GM12878 (cell line): ENCODE measurements at regions not wholly inside any gene's neighbourhood (a gene's known extent, or its start where the extent isn't known, plus 50 kb on each side); places are given as distances from the start of the nearest gene placed in this dataset.

Experiments used
- ATAC-seq: fragments of 200-7000 bp; cut with Tn5 transposase; 3 replicates; pipeline ENCODE4 v1.9.1; 2020; ENCODE audit warnings: mild to moderate bottlenecking, moderate library complexity
- BruUV-seq: library from RNA; stranded (reverse); fragments of 400-500 nt; replicated peaks from 2 replicates; lab custom pipeline; 2021; lab: Mats Ljungman, UMichigan
- CTCF ChIA-PET: fragments of 300-600 bp; sonication (Branson Sonifier 250); formaldehyde crosslinking; extraction: SDS; loops from one replicate; lab custom pipeline; 2021; ENCODE audit warnings: inconsistent platforms; lab: Yijun Ruan, JAX
- POLR2A ChIA-PET: fragments of 350-600 bp; formaldehyde crosslinking; extraction: SDS; loops from one replicate; lab custom pipeline; 2021; ENCODE audit warnings: inconsistent platforms; lab: Charles Lee
- RAD21 ChIA-PET: fragments of 300-600 bp; sonication (Branson Sonifier 250); formaldehyde crosslinking; loops from one replicate; lab custom pipeline; 2023; ENCODE audit warnings: antibody characterized with exemption; ENCODE audit not compliant: unreplicated experiment; lab: Charles Lee
- SMC1A ChIA-PET: fragments of 300-600 bp; sonication (Branson Sonifier 250); formaldehyde crosslinking; loops from one replicate; lab custom pipeline; 2023; ENCODE audit not compliant: unreplicated experiment, uncharacterized antibody; lab: Charles Lee
- DNase-seq: peaks from one replicate; pipeline ENCODE4 v3.0.0-alpha.2; 2011; ENCODE audit warnings: low read depth, low spot score
- FAIRE-seq: peaks from 3 replicates; lab custom pipeline; 2011; peaks lifted over from hg19 to GRCh38; lab: Jason Lieb, UNC
- H2AFZ ChIP-seq: 2 replicates; pipeline ENCODE4 v1.6.0; 2011; ENCODE audit warnings: low read depth, low read length, control low read depth; ENCODE audit not compliant: control insufficient read depth
- H3K27ac ChIP-seq: 2 replicates; pipeline ENCODE4 v1.5.1; 2011; ENCODE audit warnings: control low read depth; ENCODE audit not compliant: control insufficient read depth, insufficient read depth
- H3K27me3 ChIP-seq, 2 experiments: replicated peaks in 1 of 2; 2 replicates each; pipeline versions ENCODE4 v1.6.0 to v1.6.1; 2011; ENCODE audit warnings: low read length in 1 of 2; ENCODE audit not compliant: control insufficient read depth in 2 of 2, insufficient read depth in 2 of 2
- H3K36me3 ChIP-seq, 2 experiments: 2 replicates each; pipeline ENCODE4 v1.5.1; 2011; ENCODE audit warnings: low read length in 1 of 2; ENCODE audit not compliant: control insufficient read depth in 2 of 2, insufficient read depth in 2 of 2
- H3K4me1 ChIP-seq: 2 replicates; pipeline ENCODE4 v1.6.1; 2011; ENCODE audit warnings: mild to moderate bottlenecking, low read length, moderate library complexity, mixed read lengths; ENCODE audit not compliant: control insufficient read depth, insufficient read depth
- H3K4me2 ChIP-seq: 2 replicates; pipeline ENCODE4 v1.6.0; 2011; ENCODE audit warnings: control low read depth; ENCODE audit not compliant: control insufficient read depth, insufficient read depth
- H3K4me3 ChIP-seq: fragments of 200-600 bp; sonication (generic); 2 replicates; pipeline ENCODE4 v1.5.1; 2016
- H3K79me2 ChIP-seq: 2 replicates; pipeline ENCODE4 v1.6.0; 2011; ENCODE audit warnings: low read length; ENCODE audit not compliant: control insufficient read depth, insufficient read depth
- H3K9ac ChIP-seq: 2 replicates; pipeline ENCODE4 v1.8.0; 2011; ENCODE audit warnings: low read length, control low read depth, mixed read lengths; ENCODE audit not compliant: control insufficient read depth, insufficient read depth
- H3K9me3 ChIP-seq: replicated peaks from 3 replicates; pipeline ENCODE4 v1.5.1; 2011; ENCODE audit warnings: mild to moderate bottlenecking, low read length; ENCODE audit not compliant: control insufficient read depth, insufficient read depth
- H4K20me1 ChIP-seq: 2 replicates; pipeline ENCODE4 v1.6.0; 2011; ENCODE audit not compliant: control insufficient read depth, insufficient read depth
- BHLHE40 ChIP-seq, 2 experiments: fragments of 450-650 bp in 1 of 2; IDR thresholded peaks; 2 replicates each; pipeline ENCODE4 v1.6.1; 2011 to 2017; ENCODE audit warnings: low read depth in 2 of 2, borderline replicate concordance in 1 of 2, improper control_type of control experiment in 1 of 2, low read length in 1 of 2, mild to moderate bottlenecking in 1 of 2
- CBFB ChIP-seq: IDR thresholded peaks from 2 replicates; pipeline ENCODE4 v1.6.1; 2016; ENCODE audit warnings: antibody characterized with exemption, low read depth
- FOXM1 ChIP-seq: IDR thresholded peaks from 2 replicates; pipeline ENCODE4 v1.6.1; 2012; ENCODE audit warnings: low read depth, mild to moderate bottlenecking, inconsistent platforms, low read length, moderate library complexity
- IRF4 ChIP-seq: IDR thresholded peaks from 2 replicates; pipeline ENCODE4 v1.6.1; 2011; ENCODE audit warnings: low read depth, low read length
- MEF2B ChIP-seq: fragments of 450-650 bp; IDR thresholded peaks from 2 replicates; pipeline ENCODE4 v1.6.1; 2018; ENCODE audit warnings: mild to moderate bottlenecking, moderate library complexity; ENCODE audit not compliant: partially characterized antibody, poor library complexity, severe bottlenecking
- RAD21 ChIP-seq: IDR thresholded peaks from 2 replicates; pipeline ENCODE4 v1.6.1; 2011; ENCODE audit warnings: mild to moderate bottlenecking, low read depth, low read length, moderate library complexity; ENCODE audit not compliant: insufficient read depth
- REST ChIP-seq: IDR thresholded peaks from 2 replicates; pipeline ENCODE4 v1.6.1; 2012; ENCODE audit warnings: mild to moderate bottlenecking, low read depth, low read length
- RUNX3 ChIP-seq: IDR thresholded peaks from 2 replicates; pipeline ENCODE4 v1.6.1; 2012; ENCODE audit warnings: low read length, inconsistent platforms
- SMC3 ChIP-seq: IDR thresholded peaks from 2 replicates; pipeline ENCODE4 v1.6.1; 2011; ENCODE audit warnings: low read length, improper control_type of control experiment, borderline replicate concordance
- STAT3 ChIP-seq: IDR thresholded peaks from 2 replicates; pipeline ENCODE4 v1.6.1; 2011; ENCODE audit warnings: low read depth, low read length, improper control_type of control experiment
- TARDBP ChIP-seq: IDR thresholded peaks from 2 replicates; pipeline ENCODE4 v1.6.1; 2016; ENCODE audit warnings: borderline replicate concordance
- ZNF592 ChIP-seq: fragments of 450-650 bp; IDR thresholded peaks from 2 replicates; pipeline ENCODE4 v1.6.1; 2017; ENCODE audit warnings: mild to moderate bottlenecking, moderate library complexity
- WGBS: methylation state at CpG from one replicate; pipeline ENCODE4 v1.1.6; 2016; ENCODE audit warnings: low lambda C conversion rate; ENCODE audit not compliant: insufficient replicate concordance, insufficient coverage; ENCODE audit errors: missing lambda C conversion rate; 5-methylcytosine and 5-hydroxymethylcytosine counted together
- in situ Hi-C: fragments of 300-500 bp; cut with MboI; formaldehyde crosslinking; loops from 9 replicates; pipeline ENCODE4 v1.14.3; 2018; ENCODE audit warnings: mixed read lengths
- intact Hi-C: fragments of 100-400 bp; cut with micrococcal nuclease; formaldehyde crosslinking; loops from one replicate; pipeline ENCODE4 v1.14.2; 2022; ENCODE audit not compliant: unreplicated experiment
- TF ChIP-seq, protein P1 (sequence below): IDR thresholded peaks from 2 replicates; pipeline ENCODE4 v1.6.1; 2011; ENCODE audit warnings: low read depth, mild to moderate bottlenecking, low read length, moderate library complexity, borderline replicate concordance; ENCODE audit errors: extremely low read depth

- TF ChIP-seq BHLHE40 (IDR thresholded peaks at IDR 0.05; ENCODE audit: borderline replicate concordance in 1 of 2, low read depth in 2 of 2, low read length in 1 of 2) (no peak), REST (no peak), FOXM1 (no peak), IRF4 (no peak)
Measured at GRCh38 chr15:79595306-79595705, 163.2 kb downstream of the MINAR1 start (continued).

GRCh38 chr15:79595995-79596622 is 164.0 kb downstream of the MINAR1 start:
- RAD21 ChIA-PET = interaction anchor here (0.7 to 3.7 kb wide), 13 partner anchors 10 to 642 kb away, joined by 3 to 69 read pairs (median 4); no protein-coding TSS in a partner anchor
- BruUV-seq = no TSS peak
- POLR2A ChIA-PET = no interaction called here
- TF ChIP-seq ZNF592 (0 out of 2 replicates have a peak, but pooled peaks have one; percentile 24), FOXM1 (no peak), SMC3 (peak; percentile 76), STAT3 (0 out of 2 replicates have a peak, but pooled peaks have one; percentile 16), BHLHE40 (IDR thresholded peaks at IDR 0.05; ENCODE audit: borderline replicate concordance in 1 of 2, low read depth in 2 of 2, low read length in 1 of 2) (peak; percentile 22 to 51; a peak in 2 of 4 replicates), MEF2B (no peak), TARDBP (no peak), CBFB (0 out of 2 replicates have a peak, but pooled peaks have one; percentile 59), RAD21 (peak; percentile 89), RUNX3 (peak; percentile 87)
- TF ChIP-seq, protein P1, sequence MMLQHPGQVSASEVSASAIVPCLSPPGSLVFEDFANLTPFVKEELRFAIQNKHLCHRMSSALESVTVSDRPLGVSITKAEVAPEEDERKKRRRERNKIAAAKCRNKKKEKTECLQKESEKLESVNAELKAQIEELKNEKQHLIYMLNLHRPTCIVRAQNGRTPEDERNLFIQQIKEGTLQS = 0 out of 2 replicates have a peak, but pooled peaks have one; percentile 33

More at GRCh38 chr15:79595995-79596622, 164.0 kb downstream of the MINAR1 start:
- H3K36me3 ChIP-seq = no peaks in the 10 kb centered on the region
- no peak overlapping the region for H3K27ac ChIP-seq
- CTCF ChIA-PET = interaction anchor here (0.6 to 5.0 kb wide), 55 partner anchors 10 to 639 kb away, joined by 3 to 174 read pairs (median 4); no protein-coding TSS in a partner anchor
- ATAC-seq (peak; percentile 100), FAIRE-seq (peak; percentile 93), DNase-seq (peak; percentile 71)
- H4K20me1 ChIP-seq = no peaks in the 10 kb centered on the region
- H2AFZ ChIP-seq = peak overlapping the region; percentile 6
- WGBS = 34% methylated on average over 4 of the region's 4 CpGs
- SMC1A ChIA-PET = interaction anchor here (0.6 to 2.8 kb wide), 17 partner anchors 9 to 411 kb away, joined by 3 to 48 read pairs (median 4); no protein-coding TSS in a partner anchor
- no peak overlapping the region for H3K9ac ChIP-seq
- H3K27me3 ChIP-seq = no peaks in the 10 kb centered on the region
- no peak overlapping the region for H3K4me3 ChIP-seq
- in situ Hi-C loops = no loop called here
- H3K4me2 ChIP-seq = 0 out of 2 replicates have a peak overlapping the region, but pooled peaks have one; percentile 3
- H3K4me1 ChIP-seq = no peaks in the 10 kb centered on the region
- no peaks in the 10 kb centered on the region for H3K79me2 ChIP-seq
- H3K9me3 ChIP-seq = no peaks in the 10 kb centered on the region
- intact Hi-C loops = loop anchor here (1.0 to 5.0 kb wide), 3 partner anchors 144 to 256 kb away; no protein-coding TSS in a partner anchor
